SKM-1 (cell line): ENCODE measurements at regions not wholly inside any gene's neighbourhood (a gene's known extent, or its start where the extent isn't known, plus 50 kb on each side); places are given as distances from the start of the nearest gene placed in this dataset.

Experiments
- DNase-seq: peaks from one replicate; lab custom pipeline; 2025; ENCODE audit not compliant: unreplicated experiment; lab: John Stamatoyannopoulos, UW

- DNase-seq, result no peak
Measured at GRCh38 chr14:30297876-30298795, 260.8 kb upstream of the G2E3 start.

- DNase-seq, result no peak
Measured at GRCh38 chr14:30299915-30300314, 259.0 kb upstream of the G2E3 start.

DNA sequence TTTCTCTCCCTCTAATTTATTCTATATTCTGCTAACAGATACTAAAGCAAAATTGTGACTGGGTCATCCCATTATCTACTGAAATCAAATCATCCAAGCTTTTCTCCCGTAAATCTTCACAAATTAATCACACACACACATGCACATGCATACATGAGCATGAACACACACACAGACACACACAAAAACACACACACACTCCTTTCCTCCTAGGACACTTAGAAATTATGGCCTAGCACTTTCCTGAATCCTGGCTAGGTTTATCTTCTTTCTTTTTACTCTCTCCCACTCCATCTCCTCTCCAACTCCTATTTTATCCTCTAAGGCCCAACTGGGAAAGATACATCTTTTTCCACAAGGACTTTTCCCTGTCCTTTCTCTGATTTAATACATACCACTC lies 255.6 kb upstream of the G2E3 start:
- DNase-seq, result no peak

- DNase-seq, result no peak
Measured at GRCh38 chr14:30305346-30305745, 253.6 kb upstream of the G2E3 start.

DNA sequence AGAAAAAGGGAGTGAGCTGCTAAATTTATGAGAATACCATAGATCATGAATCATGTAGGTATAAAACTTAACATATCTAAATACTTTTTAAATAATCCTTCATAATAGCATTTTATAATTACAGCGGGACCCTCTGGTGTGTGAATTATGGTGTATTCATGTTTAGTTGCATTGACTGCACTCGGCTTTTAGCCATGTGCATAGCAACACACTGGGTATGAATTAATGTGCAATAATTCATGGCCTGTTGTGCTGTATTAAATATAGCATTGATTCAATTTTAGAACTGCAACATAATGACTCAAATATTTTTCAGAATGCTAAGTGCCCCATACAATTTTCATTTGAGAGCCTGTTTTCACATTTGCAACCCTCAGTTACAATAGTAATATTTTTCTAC lies 249.6 kb upstream of the G2E3 start:
- no peak for DNase-seq

GRCh38 chr14:30312214-30312613 lies 246.7 kb upstream of the G2E3 start:
- DNase-seq, result no peak

GRCh38 chr14:30317729-30318128 lies 241.2 kb upstream of the G2E3 start:
- no peak for DNase-seq

DNA sequence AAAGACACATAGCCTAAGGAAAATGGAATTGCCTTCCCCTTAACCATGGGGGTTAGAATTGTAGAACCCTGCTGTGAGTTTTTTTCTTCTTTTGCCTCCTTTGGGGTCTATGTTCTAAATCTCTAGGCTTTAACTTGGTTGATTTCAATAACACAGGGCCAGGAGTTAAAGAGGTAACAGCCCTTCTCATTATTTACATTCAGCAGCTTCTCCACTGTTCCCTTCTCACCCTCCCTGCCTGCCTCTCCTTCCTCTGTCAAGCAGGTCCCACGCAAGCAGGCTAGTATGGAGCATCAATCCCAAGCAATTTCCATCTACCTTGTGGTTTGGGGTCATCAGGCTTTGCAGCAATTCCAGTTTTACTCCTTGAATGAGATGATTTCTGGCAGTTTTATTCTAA lies 236.1 kb upstream of the G2E3 start:
- DNase-seq, result no peak

DNA sequence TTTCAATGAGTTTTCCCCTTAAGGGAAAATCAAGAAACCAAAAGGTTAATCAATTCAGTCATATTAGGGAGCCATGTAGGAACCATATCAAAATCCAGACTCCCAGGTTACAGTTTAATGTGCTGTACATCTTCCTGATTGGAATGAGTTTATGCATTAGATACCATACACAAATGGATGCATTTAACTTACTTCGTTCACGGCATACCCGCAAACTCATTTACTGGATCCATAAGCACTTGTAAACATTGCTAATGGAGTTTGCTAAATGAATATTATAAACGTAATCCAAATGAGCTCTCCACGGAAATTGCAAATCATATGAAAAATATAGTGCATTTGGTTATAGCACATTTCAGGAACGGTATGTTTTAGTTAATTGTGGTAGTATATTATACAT lies 228.9 kb upstream of the G2E3 start:
- no peak for DNase-seq

DNA sequence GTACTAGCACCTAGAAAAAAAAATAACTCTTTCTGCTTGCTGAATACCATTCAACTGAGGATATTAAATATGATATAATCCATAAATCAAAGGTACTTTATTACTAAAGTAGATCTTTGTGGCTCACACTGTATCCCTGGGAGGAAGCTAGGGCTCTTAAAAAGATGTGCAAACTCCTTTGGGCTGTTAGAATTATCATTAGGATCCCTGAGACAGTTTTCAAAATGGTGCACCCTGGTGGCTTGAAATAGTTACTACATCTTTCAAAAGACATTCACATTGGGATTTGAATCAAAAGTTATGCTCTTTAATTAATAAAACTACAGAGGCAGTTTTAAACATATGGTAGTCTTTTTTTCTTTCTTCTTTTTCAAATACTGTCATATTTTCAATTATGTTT lies 228.5 kb upstream of the G2E3 start:
- peak; percentile 10 for DNase-seq

GRCh38 chr14:30331030-30331429 lies 227.9 kb upstream of the G2E3 start:
- no peak for DNase-seq

- no peak for DNase-seq
Measured at GRCh38 chr14:30332374-30332773, 226.6 kb upstream of the G2E3 start.

- DNase-seq, result no peak
Measured at GRCh38 chr14:30333934-30334333, 225.0 kb upstream of the G2E3 start.

DNA sequence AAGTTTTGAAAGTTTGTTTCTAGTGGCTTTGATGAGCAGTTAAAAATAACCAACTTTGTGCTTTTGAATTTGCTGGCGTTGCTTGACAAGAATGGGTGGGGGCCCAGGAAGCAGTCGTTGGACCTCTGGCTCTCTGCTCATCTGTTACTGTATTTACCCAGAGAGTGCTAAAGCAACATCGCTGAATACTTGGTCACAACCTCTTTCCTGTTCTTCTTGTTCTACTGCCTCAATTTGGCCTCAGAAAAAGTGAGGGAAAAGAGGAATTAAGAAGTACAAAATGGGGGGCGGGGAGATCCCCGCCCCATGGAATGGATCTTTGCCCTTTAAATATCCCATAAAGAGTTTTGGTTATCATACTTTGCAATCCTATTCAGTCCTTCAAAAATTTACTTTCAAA lies 221.5 kb upstream of the G2E3 start:
- no peak for DNase-seq

DNA sequence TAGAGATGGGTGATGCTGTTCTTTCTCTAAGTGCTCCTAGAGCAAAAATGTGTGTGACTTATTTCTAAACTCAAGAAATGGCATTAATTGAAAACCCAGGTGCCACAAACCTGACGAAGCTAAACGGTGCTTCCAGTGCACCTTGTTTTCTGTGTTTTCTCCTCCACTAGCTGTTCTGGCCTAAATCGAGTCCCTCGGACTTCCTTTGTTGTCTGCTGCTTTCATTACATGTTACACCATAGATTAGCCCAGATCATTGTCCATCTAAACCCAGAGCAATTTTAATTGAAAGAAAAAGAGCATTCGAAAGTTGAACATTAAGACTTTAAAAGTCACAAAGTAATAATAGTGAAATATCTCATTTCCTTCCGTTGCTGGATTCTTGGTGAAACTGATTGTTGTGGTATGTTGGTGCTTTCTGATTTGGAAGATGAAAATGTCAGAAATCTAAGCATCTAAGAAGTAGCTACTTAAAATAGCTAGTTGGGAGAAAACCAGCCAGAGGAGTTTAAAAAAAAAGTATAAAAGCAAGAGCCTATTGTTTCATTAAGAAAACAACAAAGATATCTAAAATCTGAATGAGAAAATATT lies 219.6 kb upstream of the G2E3 start:
- DNase-seq, result no peak

DNA sequence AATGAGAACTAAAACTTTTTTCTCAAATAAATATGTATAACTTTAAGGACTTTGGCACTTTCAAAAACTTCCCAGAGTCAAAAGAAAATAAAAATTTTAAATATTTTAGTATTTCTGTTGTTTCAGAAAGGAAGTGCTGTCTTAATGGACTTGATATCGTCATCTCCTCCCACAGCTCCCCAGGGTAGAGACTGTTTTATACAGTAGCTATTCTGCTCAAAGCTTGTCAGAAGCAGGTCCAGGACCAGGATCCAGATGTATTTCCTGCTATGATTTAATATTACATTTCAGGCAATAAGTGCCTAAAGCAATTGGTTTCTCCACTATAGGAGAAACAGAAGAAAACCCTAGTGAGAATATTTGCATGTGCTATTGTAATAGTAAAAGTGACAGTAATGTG lies 218.5 kb upstream of the G2E3 start:
- DNase-seq, result no peak

DNA sequence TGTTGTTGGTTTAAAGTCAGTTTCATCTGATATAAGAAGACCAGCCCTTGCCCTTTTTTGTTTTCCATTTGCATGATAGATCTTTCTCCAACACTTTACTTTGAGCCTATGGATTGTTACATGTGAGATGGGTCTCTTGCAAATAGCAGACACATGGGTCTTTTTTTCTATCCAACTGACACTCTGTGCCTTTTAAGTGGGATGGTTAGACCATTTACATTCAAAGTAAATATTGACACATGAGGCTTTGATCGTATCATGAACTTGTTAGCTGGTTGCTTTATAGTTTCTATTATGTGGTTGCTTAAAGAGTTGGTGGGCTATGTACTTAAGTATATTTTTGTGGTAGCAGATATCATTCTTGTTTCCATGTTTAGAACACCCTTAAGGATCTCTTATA lies 213.4 kb upstream of the G2E3 start:
- no peak for DNase-seq

DNA sequence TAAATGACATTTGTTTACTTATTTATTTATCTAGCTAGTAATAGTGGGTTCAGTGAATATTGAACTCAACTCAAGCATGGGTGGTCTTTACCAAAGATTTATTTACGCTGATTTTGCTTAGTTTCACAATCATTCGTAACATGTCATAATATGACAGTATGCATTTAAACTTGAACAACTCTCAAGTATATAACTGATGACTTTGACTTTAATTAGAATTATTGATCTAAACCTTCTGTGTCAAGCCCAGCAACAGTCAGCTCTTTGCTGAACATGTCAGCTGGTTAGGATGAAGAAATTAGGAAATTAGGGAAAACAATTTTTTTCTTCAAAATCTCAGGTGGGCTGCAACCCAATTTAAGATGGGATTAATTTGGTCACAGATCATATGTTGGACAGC lies 210.5 kb upstream of the G2E3 start:
- DNase-seq, result no peak

DNA sequence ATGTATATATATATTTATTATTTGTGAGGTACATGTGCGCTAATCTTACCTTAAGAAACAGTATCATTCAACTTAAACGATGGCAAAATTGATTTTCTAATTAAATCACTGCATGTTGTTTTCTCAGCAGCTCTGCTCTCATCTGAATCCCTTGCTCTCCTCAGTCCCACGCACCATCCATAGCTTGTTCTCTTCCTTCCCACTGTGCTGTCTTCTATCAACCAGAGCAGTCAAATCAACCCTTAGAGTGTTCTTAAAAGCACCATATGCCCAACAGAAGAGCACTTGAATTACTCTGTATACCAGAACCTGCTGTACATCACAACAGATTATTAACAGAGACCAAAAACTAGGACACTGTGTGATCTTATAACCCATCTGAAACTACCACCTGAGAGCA lies 209.4 kb upstream of the G2E3 start:
- no peak for DNase-seq

DNA sequence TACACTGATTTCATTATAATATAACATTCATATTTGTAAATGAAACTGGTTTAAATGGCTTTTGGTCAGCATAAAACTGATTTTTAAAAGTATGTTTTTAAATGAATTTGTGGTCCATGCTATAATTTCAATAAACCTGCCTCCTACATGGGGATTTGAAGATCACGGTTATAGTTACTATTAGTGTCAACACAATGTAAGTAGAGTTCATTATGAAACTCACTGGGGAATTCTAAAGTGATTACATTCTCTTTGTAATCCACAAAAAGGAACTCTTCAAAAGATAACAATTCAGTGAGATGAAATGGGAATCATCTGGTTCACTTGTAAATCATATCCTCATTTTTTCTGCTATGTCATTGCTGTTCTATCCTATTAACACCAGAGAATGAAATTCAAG lies 204.5 kb upstream of the G2E3 start:
- DNase-seq, result no peak

DNA sequence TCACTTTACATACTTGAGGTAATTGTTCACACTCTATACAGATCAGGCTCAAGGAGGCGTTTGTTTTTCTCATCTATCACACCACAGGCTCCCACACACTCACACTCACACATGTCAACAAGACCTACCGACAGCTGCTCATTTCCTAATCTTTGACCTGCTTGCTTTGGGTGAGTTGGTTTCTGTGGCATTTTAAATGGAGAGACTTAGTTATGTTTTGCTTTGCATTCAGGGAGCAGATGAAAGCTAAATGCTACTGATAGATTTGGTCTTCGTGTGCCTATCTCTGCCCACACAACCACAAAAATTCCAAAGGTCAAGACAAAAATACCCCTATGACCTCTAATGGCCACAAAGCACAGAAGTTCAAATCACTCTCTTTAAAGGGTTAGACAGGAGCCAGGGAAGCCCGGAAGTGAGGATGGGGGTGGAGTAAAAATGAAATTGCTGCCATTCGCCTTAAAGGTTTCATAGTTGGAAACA lies 203.5 kb upstream of the G2E3 start:
- DNase-seq, result no peak

GRCh38 chr14:30356438-30357202 lies 202.3 kb upstream of the G2E3 start:
- DNase-seq, result no peak
